ENCODE measurements at regions not wholly inside any gene's neighbourhood (a gene's known extent, or its start where the extent isn't known, plus 50 kb on each side); places are given as distances from the start of the nearest gene placed in this dataset.

GRCh38 chr2:17124575-17125318 is 393.5 kb downstream of the RAD51AP2 start:
- no peak for DNase-seq

- DNase-seq: no peak
Measured at GRCh38 chr2:17122887-17123501, 395.2 kb downstream of the RAD51AP2 start.

GRCh38 chr2:17115466-17115865 is 402.8 kb downstream of the RAD51AP2 start:
- DNase-seq: no peak

- DNase-seq: no peak
Measured at GRCh38 chr2:17115042-17115441, 403.2 kb downstream of the RAD51AP2 start.

- no peak for DNase-seq
Measured at GRCh38 chr2:17107871-17108270, 410.4 kb downstream of the RAD51AP2 start.

GRCh38 chr2:17107151-17107550 is 411.1 kb downstream of the RAD51AP2 start:
- no peak for DNase-seq

GRCh38 chr2:17106418-17106817 is 411.8 kb downstream of the RAD51AP2 start:
- DNase-seq: no peak

- DNase-seq: no peak
Measured at GRCh38 chr2:17104454-17104853, 413.8 kb downstream of the RAD51AP2 start.

GRCh38 chr2:17101596-17101995 is 416.6 kb downstream of the RAD51AP2 start:
- no peak for DNase-seq

GRCh38 chr2:17101091-17101490 is 417.1 kb downstream of the RAD51AP2 start:
- DNase-seq: no peak

- DNase-seq: no peak
Measured at GRCh38 chr2:17095340-17095739, 422.9 kb downstream of the RAD51AP2 start.

- DNase-seq: no peak
Measured at GRCh38 chr2:17093712-17094111, 424.5 kb downstream of the RAD51AP2 start.

- DNase-seq: no peak
Measured at GRCh38 chr2:17086990-17087389, 421.4 kb upstream of the CYRIA start.

- DNase-seq: no peak
Measured at GRCh38 chr2:17085546-17086202, 420.0 kb upstream of the CYRIA start.

GRCh38 chr2:17084877-17085276 is 419.2 kb upstream of the CYRIA start:
- no peak for DNase-seq

- DNase-seq: no peak
Measured at GRCh38 chr2:17083902-17084301, 418.3 kb upstream of the CYRIA start.

- DNase-seq: no peak
Measured at GRCh38 chr2:17079262-17079661, 413.6 kb upstream of the CYRIA start.

GRCh38 chr2:17076533-17076932 is 410.9 kb upstream of the CYRIA start:
- no peak for DNase-seq

GRCh38 chr2:17070711-17071110 is 405.1 kb upstream of the CYRIA start:
- no peak for DNase-seq

GRCh38 chr2:17069564-17069963 is 403.9 kb upstream of the CYRIA start:
- no peak for DNase-seq

GRCh38 chr2:17068021-17068420 is 402.4 kb upstream of the CYRIA start:
- DNase-seq: no peak

- no peak for DNase-seq
Measured at GRCh38 chr2:17065536-17065935, 399.9 kb upstream of the CYRIA start.

GRCh38 chr2:17061028-17061427 is 395.4 kb upstream of the CYRIA start:
- DNase-seq: no peak

- no peak for DNase-seq
Measured at GRCh38 chr2:17059458-17059857, 393.8 kb upstream of the CYRIA start.
